ENCODE measurements at regions not wholly inside any gene's neighbourhood (a gene's known extent, or its start where the extent isn't known, plus 50 kb on each side); places are given as distances from the start of the nearest gene placed in this dataset.

DNA sequence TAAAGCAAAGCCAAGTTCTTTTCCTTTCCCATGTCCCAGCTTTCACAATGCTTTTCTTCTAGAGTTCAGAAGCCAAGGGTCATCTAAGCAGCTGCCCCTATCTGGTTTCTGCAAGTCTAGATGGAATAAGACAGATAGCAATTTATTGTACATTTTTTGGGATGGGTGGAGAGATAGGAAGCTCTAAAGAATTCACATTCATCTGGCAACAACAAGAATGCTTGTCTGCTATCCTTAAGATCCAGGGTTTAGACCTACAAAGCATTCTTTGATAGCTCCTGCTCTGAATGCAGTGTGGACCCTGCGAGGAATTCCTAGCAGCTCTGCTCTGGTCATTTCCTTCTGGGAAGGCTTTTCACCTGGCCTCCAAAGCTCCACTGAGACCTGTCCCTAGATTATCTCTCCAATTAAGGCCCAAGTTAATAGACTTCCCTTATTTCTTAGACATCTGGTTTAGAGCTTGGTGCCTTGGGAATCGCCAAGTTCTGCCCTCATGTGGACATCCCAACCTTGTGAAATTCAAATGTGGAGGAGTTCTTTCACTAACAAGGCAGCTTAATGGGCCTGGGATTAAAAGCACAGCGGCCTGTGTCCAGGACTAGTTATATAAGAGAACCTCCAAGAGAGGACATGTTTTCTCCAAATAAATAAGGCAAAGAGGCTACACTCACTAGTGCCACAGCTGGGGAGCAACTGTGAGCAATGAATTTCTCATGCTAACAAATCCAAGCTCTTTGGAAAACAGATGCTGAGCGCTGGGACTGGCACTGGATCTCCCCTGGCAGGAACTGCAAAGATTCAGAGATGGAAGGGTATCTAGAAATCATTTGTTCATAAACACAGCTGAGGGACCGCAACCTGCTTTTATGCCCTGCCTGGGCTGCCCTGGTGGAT lies 384.5 kb upstream of the DDHD1 start:
- no peak for DNase-seq

GRCh38 chr14:53536446-53536845 lies 383.3 kb upstream of the DDHD1 start:
- DNase-seq: no peak

DNA sequence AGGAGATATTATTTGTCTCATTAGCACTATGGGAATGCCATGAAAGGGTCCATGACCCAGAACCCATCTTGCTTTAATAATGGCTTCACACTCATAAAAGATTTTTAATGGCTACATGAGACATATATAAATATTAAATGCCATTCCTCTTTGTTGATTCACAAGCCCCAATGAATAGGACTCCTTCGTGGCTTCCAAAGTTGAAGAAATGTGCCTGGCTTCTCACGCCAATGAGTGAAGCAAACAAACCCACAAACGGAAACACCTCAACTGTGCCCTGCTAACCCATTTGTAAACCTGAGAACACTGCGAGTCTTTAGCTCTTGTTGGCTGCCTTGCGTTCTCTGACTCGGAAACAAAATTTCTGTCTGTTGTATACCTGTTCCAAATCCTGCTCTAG lies 381.7 kb upstream of the DDHD1 start:
- DNase-seq: no peak

DNA sequence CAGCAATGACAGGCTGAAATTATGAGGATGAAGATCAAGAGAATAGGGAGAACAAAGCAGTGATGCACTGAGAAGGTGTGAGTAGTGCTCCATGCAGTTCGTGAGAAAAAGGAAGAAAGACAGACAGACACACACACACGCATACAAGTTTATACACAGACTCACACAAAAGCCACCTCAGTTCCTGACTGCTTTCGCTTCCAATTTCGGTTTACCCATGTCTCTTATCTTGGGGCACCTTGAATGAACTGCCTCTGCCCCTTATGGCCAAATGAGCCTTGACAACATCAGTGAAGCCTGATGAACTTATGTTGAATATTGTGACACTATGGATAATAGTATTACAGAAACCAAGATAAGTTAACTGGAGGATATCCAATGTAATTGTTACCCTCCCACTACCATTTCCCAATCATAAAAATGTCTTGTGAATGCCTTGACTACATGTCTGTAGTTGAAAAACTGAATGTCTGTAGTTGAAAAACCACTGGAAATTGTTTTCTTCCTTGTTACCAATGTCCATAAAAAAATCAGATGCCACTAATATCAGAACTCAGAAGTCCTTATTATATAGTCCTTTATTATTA lies 380.4 kb upstream of the DDHD1 start:
- no peak for DNase-seq

- DNase-seq: no peak
Measured at GRCh38 chr14:53532853-53533252, 379.7 kb upstream of the DDHD1 start.

- no peak for DNase-seq
Measured at GRCh38 chr14:53531730-53532129, 378.6 kb upstream of the DDHD1 start.

DNA sequence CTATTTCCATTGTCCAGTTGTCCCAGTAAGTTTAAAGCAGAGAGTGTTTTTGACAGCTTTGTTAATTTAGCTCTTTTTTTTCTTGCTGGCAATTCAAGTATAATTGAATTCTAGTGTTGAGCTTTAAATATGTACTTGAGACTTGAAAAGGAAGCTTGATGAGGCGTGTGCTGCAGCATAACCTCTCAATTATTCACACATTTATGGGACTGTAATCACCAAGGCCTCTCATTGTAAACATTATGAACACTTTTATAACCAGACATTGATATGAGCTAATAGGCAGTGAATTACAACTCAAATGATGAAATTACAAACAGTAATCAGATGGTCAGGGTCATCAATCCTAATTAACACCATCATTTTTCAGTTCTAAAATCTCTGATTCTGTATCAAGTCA lies 378.0 kb upstream of the DDHD1 start:
- DNase-seq: no peak

- no peak for DNase-seq
Measured at GRCh38 chr14:53529519-53529918, 376.4 kb upstream of the DDHD1 start.

DNA sequence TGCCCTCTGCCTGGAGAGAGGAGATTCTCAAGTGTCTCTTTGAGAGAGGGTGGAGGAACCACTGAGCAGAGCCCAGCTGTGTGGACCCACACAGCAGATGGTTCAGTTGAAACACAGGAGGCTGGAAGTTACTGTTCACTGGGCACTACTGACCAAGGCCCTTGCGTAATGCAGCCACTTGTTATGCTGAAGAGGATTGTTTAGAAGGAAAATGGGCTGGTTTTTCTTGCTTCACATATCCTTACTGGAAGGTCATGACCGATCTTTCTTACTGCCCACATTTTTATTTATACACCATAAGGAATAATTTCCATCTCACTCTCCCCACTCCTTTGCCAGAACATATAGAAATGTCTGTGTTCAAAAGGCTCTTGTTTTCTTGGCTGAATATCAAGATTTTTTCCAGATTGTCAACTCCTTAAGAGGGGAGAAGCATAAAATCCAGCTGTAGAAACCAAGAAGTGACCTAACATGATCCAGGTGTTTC lies 375.1 kb upstream of the DDHD1 start:
- no peak for DNase-seq

DNA sequence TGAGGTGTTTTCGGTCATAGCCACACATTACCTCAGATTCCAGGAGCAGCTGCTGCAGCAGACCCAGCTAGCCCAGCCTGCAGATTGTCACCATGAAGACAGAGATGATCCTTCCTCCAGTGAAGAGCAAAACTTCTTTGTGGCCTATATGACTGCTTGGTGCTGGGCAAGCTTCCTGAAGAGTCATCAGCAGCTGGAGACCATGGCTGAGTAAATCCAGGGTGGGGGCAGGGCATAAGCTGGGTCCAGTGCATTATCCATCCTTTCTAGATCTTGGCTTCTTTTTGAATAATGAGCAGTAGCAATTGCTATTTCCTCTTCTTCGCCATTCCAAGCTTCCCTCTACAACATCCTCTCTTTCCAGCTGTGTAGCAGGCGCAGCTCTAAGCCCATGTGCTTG lies 373.1 kb upstream of the DDHD1 start:
- no peak for DNase-seq

GRCh38 chr14:53525608-53526007 lies 372.5 kb upstream of the DDHD1 start:
- DNase-seq: no peak

- DNase-seq: no peak
Measured at GRCh38 chr14:53524391-53524790, 371.3 kb upstream of the DDHD1 start.

DNA sequence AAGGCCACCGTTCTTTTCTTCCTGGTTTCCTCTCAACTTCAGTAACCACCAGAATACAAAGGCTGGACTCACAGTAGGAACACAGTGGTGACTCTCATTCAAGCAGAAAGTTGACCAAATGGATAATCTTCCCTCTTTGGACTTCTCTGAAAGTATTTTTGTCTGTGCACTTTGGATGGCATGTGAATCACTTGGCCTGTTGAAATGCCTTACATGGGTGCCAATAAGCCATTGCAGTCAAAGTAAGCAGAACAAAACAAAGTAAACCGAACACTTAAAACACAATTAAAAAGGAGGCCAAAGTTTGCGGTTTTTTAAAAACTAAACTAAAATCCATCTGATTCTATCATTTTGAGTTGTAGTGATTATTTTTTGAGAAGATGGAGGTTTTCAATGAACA lies 370.1 kb upstream of the DDHD1 start:
- no peak for DNase-seq

DNA sequence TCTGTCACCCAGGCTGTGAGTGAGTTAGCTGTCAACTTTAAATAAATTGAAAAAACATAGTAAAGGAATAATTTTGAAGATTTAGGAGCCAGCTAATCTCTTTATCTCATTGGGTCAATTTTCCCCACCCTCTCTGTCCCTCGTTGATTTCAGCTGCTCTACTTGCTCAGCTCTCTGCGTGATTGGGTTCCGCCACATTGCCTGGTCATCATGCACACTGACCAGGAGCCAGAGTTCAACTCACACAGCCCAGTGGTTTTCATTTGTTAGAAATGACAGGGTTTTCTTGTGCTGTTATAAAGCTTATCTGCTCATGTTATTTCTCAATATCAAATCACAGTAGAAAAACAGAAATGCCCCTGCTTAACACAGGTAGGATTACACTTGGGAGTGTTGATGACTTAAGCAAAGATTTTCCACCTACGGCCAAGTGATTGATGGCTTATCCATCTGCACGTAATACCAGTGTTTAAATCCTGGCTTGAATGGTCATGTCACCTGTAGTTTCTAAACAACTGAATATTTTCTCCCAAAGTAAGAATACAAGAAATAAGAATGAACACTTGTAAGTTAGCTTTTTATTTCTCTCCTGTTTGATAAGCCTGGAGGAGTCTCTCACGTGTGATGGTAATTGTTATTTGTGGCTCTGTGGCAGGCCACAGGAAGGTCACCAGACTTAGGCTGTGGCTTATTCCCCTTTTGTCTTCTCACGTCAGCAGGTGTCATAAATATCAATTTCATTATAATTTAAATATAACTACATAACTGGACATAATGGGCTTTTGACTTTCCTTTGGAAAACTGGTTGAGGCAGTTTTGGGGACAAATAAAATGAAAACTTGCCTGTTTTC lies 367.2 kb upstream of the DDHD1 start:
- DNase-seq: no peak

- no peak for DNase-seq
Measured at GRCh38 chr14:53519137-53519536, 366.0 kb upstream of the DDHD1 start.

DNA sequence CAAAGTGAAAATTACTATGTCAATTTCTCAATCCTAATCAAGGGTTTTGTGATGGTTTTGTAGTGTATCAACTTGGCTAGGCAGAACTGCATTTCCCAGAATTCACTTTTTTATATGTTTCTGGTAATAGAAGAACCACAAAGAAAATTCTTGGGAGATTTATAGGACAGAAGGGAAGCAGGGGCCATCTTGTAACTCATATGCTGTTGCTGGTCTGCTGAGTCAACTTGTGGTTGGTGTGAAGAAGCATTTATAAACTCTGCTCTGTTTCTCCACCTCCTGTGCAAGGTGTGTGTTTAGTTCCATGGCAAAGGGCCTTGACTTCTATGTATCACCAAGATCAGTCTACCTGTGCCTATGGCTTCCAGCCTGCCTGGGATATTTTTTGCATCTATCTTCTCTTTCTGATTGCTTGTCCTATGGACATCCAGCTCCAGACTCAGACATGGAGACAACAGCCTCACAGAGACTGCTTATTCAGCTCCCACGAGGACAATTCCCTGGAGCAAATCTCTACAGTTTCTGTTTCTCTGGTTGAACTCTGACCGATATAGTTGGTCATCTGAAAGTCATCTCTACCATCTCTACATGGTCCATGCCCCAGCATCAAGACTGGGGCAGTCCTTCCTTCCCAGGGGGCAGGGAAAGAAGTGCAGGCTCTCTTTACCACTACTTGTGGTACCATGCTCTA lies 364.3 kb upstream of the DDHD1 start:
- DNase-seq: no peak

DNA sequence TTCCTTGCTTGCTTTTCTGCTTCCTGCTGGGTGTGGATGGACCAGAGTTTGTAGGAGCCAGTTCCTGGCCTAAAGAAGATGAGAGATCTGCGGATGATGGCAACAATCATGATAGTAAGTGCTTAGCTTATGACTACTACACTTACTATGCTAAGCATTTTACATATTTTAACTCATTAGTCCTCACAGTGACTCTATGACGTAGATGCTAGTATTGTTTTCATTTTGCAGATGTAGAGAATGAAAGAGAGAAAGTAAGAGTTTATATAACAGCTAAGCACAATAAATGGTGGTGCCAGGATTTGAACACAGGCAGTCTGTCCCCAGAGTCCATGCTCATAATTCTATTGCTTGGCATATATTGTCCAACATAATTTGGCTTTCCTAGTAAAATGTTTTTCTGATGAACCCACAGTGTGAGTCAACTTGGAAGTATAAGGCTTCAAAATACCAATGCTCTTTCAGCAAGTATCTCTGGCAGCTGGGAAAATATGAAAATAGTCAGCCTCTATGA lies 363.2 kb upstream of the DDHD1 start:
- peak in 1 of 2 experiments; percentile 6 for DNase-seq

- DNase-seq: no peak
Measured at GRCh38 chr14:53515276-53515675, 362.2 kb upstream of the DDHD1 start.

- no peak for DNase-seq
Measured at GRCh38 chr14:53514197-53514596, 361.1 kb upstream of the DDHD1 start.

DNA sequence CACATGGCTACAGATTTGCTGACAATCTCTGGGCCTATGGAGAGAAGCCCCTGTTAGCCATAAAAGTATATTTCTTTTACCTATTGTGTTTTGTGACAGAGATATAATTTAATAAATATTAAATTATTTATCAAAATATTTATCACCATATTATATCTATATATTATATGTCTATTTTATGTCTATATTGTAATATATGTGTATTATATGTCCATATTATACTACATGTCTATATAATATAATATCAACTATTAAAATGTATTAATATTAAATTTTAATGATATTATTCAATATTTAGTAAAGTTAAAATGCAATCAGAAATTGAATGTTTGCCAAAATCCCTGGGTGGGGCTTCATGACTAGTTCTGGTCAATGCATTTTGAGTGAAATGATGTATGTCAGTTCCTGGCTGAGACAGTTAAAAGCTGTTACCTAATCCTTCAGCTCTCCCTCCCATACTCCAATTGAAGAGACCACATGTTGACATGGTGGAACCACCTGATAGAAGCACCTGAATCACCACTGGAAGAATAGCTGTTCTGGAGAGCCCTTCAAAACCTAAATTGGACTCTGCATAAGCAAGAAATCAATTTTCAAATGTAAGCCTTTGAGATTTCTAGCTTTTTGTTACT lies 357.3 kb upstream of the DDHD1 start:
- DNase-seq: no peak

DNA sequence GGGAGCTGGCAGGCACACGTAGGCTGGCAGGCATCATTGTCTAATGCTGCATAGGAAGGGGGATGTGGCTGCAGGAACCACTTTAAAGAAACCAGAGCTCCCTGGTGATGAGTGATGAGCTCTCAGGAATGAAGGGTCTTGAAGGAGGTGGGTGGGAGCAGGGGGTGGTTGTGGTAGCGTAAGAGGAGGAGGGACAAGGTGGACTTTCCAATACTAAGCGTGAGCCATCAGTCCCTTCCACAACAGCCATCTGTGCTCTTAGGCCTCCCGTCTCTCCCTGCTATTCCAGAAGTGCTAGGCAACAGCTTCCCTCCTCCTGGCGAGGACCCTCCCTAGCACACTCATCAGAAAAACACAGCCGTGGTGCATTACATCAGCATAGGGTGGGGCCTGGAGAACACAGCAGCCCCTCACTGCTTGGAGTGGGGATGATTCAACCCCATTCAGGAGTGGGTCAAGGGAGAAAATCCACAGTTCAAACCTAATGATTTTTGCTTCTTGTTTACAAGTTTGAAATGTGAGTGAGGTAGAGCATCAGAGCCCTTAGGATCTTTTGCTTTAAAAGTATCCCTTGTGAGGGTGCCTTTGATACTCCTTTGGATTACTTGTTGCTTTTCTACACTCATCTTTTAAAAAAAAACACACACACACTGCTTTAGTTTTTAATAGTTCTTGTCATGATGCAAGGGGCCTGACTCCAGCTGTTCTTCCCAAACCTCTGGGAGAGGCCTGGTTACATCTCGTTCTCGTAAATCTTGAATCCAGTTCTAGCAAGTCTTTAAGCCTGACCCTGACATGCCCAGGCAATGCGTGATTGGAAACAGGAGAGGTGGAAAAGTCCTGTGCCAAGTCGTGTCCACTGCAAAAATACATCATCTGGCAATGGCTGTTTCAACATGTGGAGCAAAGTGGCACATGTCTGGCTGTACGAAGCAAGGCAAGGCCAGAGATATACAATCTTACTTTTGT lies 356.4 kb upstream of the DDHD1 start:
- no peak for DNase-seq
